ENCODE measurements at regions not wholly inside any gene's neighbourhood (a gene's known extent, or its start where the extent isn't known, plus 50 kb on each side); places are given as distances from the start of the nearest gene placed in this dataset.

GRCh38 chr10:118839348-118839747, 84.6 kb upstream of the CACUL1 start:
- TF ChIP-seq CTCF (IDR thresholded peaks at IDR 0.05): no peak
- no peak for ATAC-seq (ENCODE audit: low FRiP score)
- DNase-seq (ENCODE audit: low spot score): no peak

DNA sequence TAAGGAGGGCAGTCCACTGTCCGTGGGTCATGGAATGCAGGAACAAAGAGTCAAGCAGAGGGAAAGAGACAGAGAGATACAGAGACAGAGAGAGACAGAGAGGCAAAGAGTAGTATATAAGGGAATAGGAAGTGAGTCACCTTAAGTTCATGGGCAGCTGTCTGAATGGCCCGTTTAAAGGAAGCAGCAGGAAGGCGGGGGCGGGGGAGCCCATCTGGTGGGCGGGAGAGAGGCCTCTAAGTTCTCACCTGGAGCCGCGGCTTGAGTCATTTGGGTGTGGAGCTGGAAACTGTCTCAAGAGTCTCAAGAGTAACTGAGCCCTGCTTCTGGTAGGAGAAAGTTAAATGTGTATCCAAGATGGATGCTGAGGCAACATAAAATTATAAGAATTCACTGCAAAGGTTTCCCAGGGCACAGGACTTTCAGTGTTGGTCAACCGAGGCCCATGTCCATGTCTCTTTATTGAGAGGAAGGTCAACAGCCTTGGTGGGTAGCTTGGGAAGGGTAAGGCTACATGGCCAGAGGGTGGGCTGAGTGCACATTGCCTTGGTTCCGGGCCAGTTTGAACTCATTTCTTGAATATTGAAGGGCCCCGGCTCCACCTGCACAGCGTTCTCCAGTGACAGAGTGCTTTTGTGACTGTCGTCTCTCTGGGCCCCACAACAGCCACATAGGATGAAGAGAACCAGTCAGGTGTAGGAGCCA, 85.5 kb upstream of the CACUL1 start:
- no peak for ATAC-seq (ENCODE audit: low FRiP score)
- no peak for TF ChIP-seq CTCF (IDR thresholded peaks at IDR 0.05)
- no peak for DNase-seq (ENCODE audit: low spot score)

DNA sequence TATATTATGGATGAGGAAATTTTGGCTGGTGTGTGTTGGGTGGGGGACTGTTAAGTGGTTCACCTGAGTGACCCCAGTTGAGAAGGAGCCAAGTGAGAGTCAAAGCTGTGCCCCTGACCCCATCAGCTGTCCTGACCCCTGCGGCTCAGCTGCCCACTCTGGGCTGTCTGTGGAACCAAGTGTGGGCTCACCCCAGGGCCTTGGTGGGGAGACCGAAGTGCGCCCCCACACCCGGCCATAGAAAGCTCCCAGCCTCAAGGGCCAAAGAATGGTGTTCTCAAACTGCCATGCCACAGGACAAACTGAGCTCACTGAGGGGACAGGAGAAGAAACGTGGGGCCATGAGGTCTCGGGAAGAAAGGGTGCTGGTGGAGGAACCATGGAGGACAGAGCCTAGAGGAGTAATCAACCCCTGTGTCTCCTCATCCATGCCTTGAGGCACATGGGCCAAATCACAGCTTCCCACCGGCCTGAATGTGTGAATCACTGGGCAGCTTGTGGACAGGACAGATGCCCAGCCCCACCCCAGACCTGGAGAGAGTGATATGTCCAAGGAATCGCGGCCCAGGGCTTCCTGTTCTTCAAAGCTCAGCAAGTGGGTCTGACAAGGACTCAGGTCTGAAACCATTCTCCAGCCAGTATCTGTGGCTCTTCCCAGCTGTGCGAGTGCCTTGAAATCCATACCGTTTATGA, 86.2 kb upstream of the CACUL1 start:
- TF ChIP-seq CTCF (IDR thresholded peaks at IDR 0.05): no peak
- DNase-seq (ENCODE audit: low spot score) (no peak), ATAC-seq (ENCODE audit: low FRiP score) (no peak)

- DNase-seq (ENCODE audit: low spot score) (no peak), ATAC-seq (ENCODE audit: low FRiP score) (no peak)
- TF ChIP-seq CTCF (IDR thresholded peaks at IDR 0.05): no peak
These were observed 87.3 kb upstream of the CACUL1 start for GRCh38 chr10:118841881-118842605.

GRCh38 chr10:118842843-118843624, 88.3 kb upstream of the CACUL1 start:
- DNase-seq (ENCODE audit: low spot score) (no peak), ATAC-seq (ENCODE audit: low FRiP score) (no peak)
- TF ChIP-seq CTCF (IDR thresholded peaks at IDR 0.05): no peak

DNA sequence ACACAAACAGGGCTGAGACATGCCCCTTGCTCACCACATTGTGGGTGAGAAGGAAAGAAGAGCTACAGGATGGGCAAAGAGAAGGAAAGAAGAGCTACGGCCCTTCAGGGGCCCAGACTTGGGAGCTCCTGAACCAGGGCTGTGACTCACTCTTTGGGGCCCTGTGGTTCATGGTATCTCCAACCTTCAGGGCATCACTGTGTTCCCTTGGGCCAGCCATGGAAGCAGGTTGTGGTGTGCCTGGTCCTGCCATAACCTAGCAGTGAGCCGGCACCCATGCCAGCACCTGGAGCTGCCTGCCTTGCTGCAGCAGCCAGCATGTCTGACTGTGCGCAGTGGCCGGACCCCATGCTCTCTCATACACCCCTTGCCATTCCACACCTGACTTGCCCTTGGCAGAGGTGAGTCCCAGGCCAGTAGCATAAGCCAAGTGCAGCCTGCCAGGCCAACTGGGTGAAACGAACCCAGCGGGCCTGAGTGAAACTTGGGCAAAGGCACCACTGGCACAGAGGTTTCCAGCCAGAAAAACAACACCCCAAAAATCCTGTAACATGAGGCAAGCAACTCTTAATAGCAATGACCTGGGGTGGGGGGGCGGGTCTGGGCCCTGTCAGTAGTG, 89.0 kb upstream of the CACUL1 start:
- TF ChIP-seq CTCF (IDR thresholded peaks at IDR 0.05): no peak
- DNase-seq (ENCODE audit: low spot score) (no peak), ATAC-seq (ENCODE audit: low FRiP score) (no peak)

Data from omental fat pad (tissue), 3 donors.